Activated CD8-positive, alpha-beta T cell treated with anti-CD3 and anti-CD28 coated beads for 36 hours (primary cell): ENCODE measurements at regions not wholly inside any gene's neighbourhood (a gene's known extent, or its start where the extent isn't known, plus 50 kb on each side); places are given as distances from the start of the nearest gene placed in this dataset.
"Not testable (repeated sequence)": the region's sequence is repeated elsewhere in the genome, so short reads cannot be mapped to it uniquely, and the experiment has no call there.

Experiments
- ATAC-seq: fragments of 200-7000 bp; cut with Tn5 transposase; one replicate; pipeline ENCODE4 v1.10.0; 2021; ENCODE audit warnings: mild to moderate bottlenecking, moderate library complexity
- CTCF ChIA-PET: fragments of 350-600 bp; sonication (Branson Sonifier 250); formaldehyde crosslinking; loops from one replicate; lab custom pipeline; 2021; ENCODE audit warnings: antibody characterized with exemption; lab: Charles Lee
- POLR2A ChIA-PET: fragments of 350-600 bp; sonication (Branson Sonifier 250); formaldehyde crosslinking; loops from one replicate; lab custom pipeline; 2021; ENCODE audit warnings: antibody characterized with exemption; lab: Charles Lee
- DNase-seq: peaks from one replicate; pipeline ENCODE4 v3.0.0-alpha.2; 2020
- H3K27ac Mint-ChIP-seq: one replicate; pipeline ENCODE4 v1.8.0; 2021; ENCODE audit warnings: mild to moderate bottlenecking, mixed read lengths
- H3K27me3 Mint-ChIP-seq: one replicate; pipeline ENCODE4 v1.8.0; 2021; ENCODE audit warnings: mixed read lengths
- H3K36me3 Mint-ChIP-seq: one replicate; pipeline ENCODE4 v1.8.0; 2021; ENCODE audit warnings: low read depth, mixed read lengths
- H3K4me1 Mint-ChIP-seq: one replicate; pipeline ENCODE4 v1.8.0; 2021; ENCODE audit warnings: low read depth, mixed read lengths
- H3K4me3 Mint-ChIP-seq: one replicate; pipeline ENCODE4 v1.8.0; 2021; ENCODE audit warnings: mild to moderate bottlenecking, moderate library complexity, mixed read lengths
- H3K9me3 Mint-ChIP-seq: one replicate; pipeline ENCODE4 v1.8.0; 2021; ENCODE audit warnings: mixed read lengths
- intact Hi-C: fragments of 100-400 bp; cut with micrococcal nuclease; formaldehyde crosslinking; loops from one replicate; pipeline ENCODE4 v1.10.0; 2022

GRCh38 chr9:66779944-66780661, 120.4 kb upstream of the ZNF658 start:
- DNase-seq, ATAC-seq, H3K36me3 Mint-ChIP-seq, H3K27me3 Mint-ChIP-seq, intact Hi-C loops, POLR2A ChIA-PET, CTCF ChIA-PET, H3K27ac Mint-ChIP-seq, H3K9me3 Mint-ChIP-seq, H3K4me3 Mint-ChIP-seq, H3K4me1 Mint-ChIP-seq: not testable (repeated sequence)

GRCh38 chr9:66781240-66781639, 119.3 kb upstream of the ZNF658 start:
- H3K27ac Mint-ChIP-seq, H3K27me3 Mint-ChIP-seq, CTCF ChIA-PET, ATAC-seq, H3K9me3 Mint-ChIP-seq, DNase-seq, H3K4me1 Mint-ChIP-seq, POLR2A ChIA-PET, intact Hi-C loops, H3K4me3 Mint-ChIP-seq, H3K36me3 Mint-ChIP-seq: not testable (repeated sequence)

GRCh38 chr9:66782010-66782409, 118.5 kb upstream of the ZNF658 start:
- ATAC-seq, H3K4me3 Mint-ChIP-seq, H3K9me3 Mint-ChIP-seq, intact Hi-C loops, H3K27me3 Mint-ChIP-seq, H3K27ac Mint-ChIP-seq, H3K36me3 Mint-ChIP-seq, DNase-seq, POLR2A ChIA-PET, H3K4me1 Mint-ChIP-seq, CTCF ChIA-PET: not testable (repeated sequence)

GRCh38 chr9:66785603-66786002, 114.9 kb upstream of the ZNF658 start:
- ATAC-seq, H3K36me3 Mint-ChIP-seq, POLR2A ChIA-PET, H3K9me3 Mint-ChIP-seq, H3K4me1 Mint-ChIP-seq, H3K27me3 Mint-ChIP-seq, H3K27ac Mint-ChIP-seq, DNase-seq, intact Hi-C loops, H3K4me3 Mint-ChIP-seq, CTCF ChIA-PET: not testable (repeated sequence)

- H3K27me3 Mint-ChIP-seq, H3K27ac Mint-ChIP-seq, CTCF ChIA-PET, POLR2A ChIA-PET, H3K4me1 Mint-ChIP-seq, ATAC-seq, H3K9me3 Mint-ChIP-seq, H3K4me3 Mint-ChIP-seq, intact Hi-C loops, DNase-seq, H3K36me3 Mint-ChIP-seq: not testable (repeated sequence)
These were observed 109.3 kb upstream of the ZNF658 start for GRCh38 chr9:66791092-66791750.

GRCh38 chr9:66794769-66795168, 105.8 kb upstream of the ZNF658 start:
- POLR2A ChIA-PET, H3K4me1 Mint-ChIP-seq, H3K36me3 Mint-ChIP-seq, ATAC-seq, DNase-seq, H3K27me3 Mint-ChIP-seq, H3K27ac Mint-ChIP-seq, H3K9me3 Mint-ChIP-seq, CTCF ChIA-PET, H3K4me3 Mint-ChIP-seq, intact Hi-C loops: not testable (repeated sequence)

GRCh38 chr9:66795723-66796503, 104.6 kb upstream of the ZNF658 start:
- intact Hi-C loops, H3K9me3 Mint-ChIP-seq, H3K27ac Mint-ChIP-seq, H3K4me1 Mint-ChIP-seq, H3K36me3 Mint-ChIP-seq, CTCF ChIA-PET, POLR2A ChIA-PET, DNase-seq, H3K4me3 Mint-ChIP-seq, H3K27me3 Mint-ChIP-seq, ATAC-seq: not testable (repeated sequence)

GRCh38 chr9:66797905-66798616, 102.5 kb upstream of the ZNF658 start:
- POLR2A ChIA-PET, H3K4me3 Mint-ChIP-seq, CTCF ChIA-PET, H3K4me1 Mint-ChIP-seq, DNase-seq, ATAC-seq, H3K27ac Mint-ChIP-seq, H3K27me3 Mint-ChIP-seq, H3K9me3 Mint-ChIP-seq, H3K36me3 Mint-ChIP-seq, intact Hi-C loops: not testable (repeated sequence)

GRCh38 chr9:66803619-66804018, 96.9 kb upstream of the ZNF658 start:
- H3K9me3 Mint-ChIP-seq, intact Hi-C loops, H3K36me3 Mint-ChIP-seq, H3K4me1 Mint-ChIP-seq, ATAC-seq, H3K4me3 Mint-ChIP-seq, H3K27ac Mint-ChIP-seq, H3K27me3 Mint-ChIP-seq, POLR2A ChIA-PET, DNase-seq, CTCF ChIA-PET: not testable (repeated sequence)

- intact Hi-C loops, DNase-seq, POLR2A ChIA-PET, H3K4me1 Mint-ChIP-seq, H3K27ac Mint-ChIP-seq, H3K9me3 Mint-ChIP-seq, CTCF ChIA-PET, H3K27me3 Mint-ChIP-seq, H3K36me3 Mint-ChIP-seq, H3K4me3 Mint-ChIP-seq, ATAC-seq: not testable (repeated sequence)
These were observed 90.3 kb upstream of the ZNF658 start for GRCh38 chr9:66810247-66810646.

- CTCF ChIA-PET, H3K4me3 Mint-ChIP-seq, H3K4me1 Mint-ChIP-seq, H3K36me3 Mint-ChIP-seq, H3K27ac Mint-ChIP-seq, H3K9me3 Mint-ChIP-seq, POLR2A ChIA-PET, H3K27me3 Mint-ChIP-seq, DNase-seq, intact Hi-C loops, ATAC-seq: not testable (repeated sequence)
These were observed 88.2 kb upstream of the ZNF658 start for GRCh38 chr9:66812367-66812766.
